Right atrium auricular region (tissue), 2 donors: ENCODE measurements at regions not wholly inside any gene's neighbourhood (a gene's known extent, or its start where the extent isn't known, plus 50 kb on each side); places are given as distances from the start of the nearest gene placed in this dataset.

ENCODE experiments used
- DNase-seq: peaks from one replicate; pipeline ENCODE4 v3.0.0-alpha.2; 2019; ENCODE audit warnings: low spot score
- H3K27ac ChIP-seq, 2 donors: fragments of 200-600 bp; sonication (generic); 1 replicate in 1 of 2; 2 replicates in 1 of 2; pipeline ENCODE4 v1.5.1; 2016 to 2019
- H3K27me3 ChIP-seq, 2 donors: fragments of 200-600 bp; sonication (generic); one replicate each; pipeline versions ENCODE4 v1.5.1 to v1.6.0; 2017 to 2019
- H3K36me3 ChIP-seq: fragments of 200-600 bp; sonication (generic); one replicate; pipeline ENCODE4 v1.5.1; 2016
- H3K4me1 ChIP-seq, 2 donors: fragments of 200-600 bp; sonication (generic); one replicate each; pipeline versions ENCODE4 v1.5.1 to v1.6.0; 2017 to 2019
- H3K4me3 ChIP-seq, 2 donors: fragments of 200-600 bp; sonication (generic); 1 replicate in 1 of 2; 2 replicates in 1 of 2; pipeline ENCODE4 v1.5.1; 2017 to 2019; ENCODE audit warnings: mild to moderate bottlenecking in 1 of 2, moderate library complexity in 1 of 2
- H3K9me3 ChIP-seq, 2 donors: fragments of 200-600 bp; sonication (generic); one replicate each; pipeline ENCODE4 v1.5.1; 2019
- CTCF ChIP-seq, 2 donors: fragments of 200-600 bp; sonication (generic); IDR thresholded peaks; one replicate each; pipeline ENCODE4 v1.5.1; 2019; ENCODE audit warnings: antibody characterized with exemption in 2 of 2

DNA sequence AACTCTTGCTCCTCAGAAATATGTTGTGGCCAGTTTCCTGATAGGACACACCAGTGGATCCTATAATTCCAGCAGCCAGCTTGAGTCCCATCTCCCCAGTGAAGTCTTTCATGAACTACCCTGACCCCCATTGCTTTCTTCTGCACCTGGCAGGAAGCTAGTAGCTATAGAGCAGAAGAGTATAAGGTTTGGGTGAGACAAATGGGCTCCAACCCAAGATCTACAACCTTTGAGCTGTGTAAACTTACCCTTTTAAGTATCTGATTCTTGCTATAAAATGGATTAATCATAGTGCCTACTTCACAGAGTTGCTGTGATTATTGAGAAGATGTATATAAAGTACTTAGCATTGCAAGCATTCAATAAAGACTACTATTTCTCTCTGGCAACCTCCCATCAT is 396.9 kb upstream of the CADM1 start:
- Histone ChIP-seq H3K27me3 (no peaks in the 10 kb centered on the region), H3K9me3 (no peaks in the 10 kb centered on the region), H3K4me3 (no peak overlapping the region), H3K4me1 (no peaks in the 10 kb centered on the region), H3K27ac (no peak overlapping the region), H3K36me3 (no peaks in the 10 kb centered on the region)
- no peak for DNase-seq
- no peak for TF ChIP-seq CTCF (IDR thresholded peaks at IDR 0.05)

GRCh38 chr11:115900111-115900510 is 395.9 kb upstream of the CADM1 start:
- no peak overlapping the region for H3K27ac ChIP-seq
- TF ChIP-seq CTCF (IDR thresholded peaks at IDR 0.05) = no peak
- no peak overlapping the region for H3K4me3 ChIP-seq
- H3K4me1 ChIP-seq = no peaks in the 10 kb centered on the region
- no peaks in the 10 kb centered on the region for H3K27me3 ChIP-seq
- no peak for DNase-seq
- H3K36me3 ChIP-seq = no peaks in the 10 kb centered on the region
- no peaks in the 10 kb centered on the region for H3K9me3 ChIP-seq

GRCh38 chr11:115897707-115898106 is 393.5 kb upstream of the CADM1 start:
- TF ChIP-seq CTCF (IDR thresholded peaks at IDR 0.05) = no peak
- no peak for DNase-seq

DNA sequence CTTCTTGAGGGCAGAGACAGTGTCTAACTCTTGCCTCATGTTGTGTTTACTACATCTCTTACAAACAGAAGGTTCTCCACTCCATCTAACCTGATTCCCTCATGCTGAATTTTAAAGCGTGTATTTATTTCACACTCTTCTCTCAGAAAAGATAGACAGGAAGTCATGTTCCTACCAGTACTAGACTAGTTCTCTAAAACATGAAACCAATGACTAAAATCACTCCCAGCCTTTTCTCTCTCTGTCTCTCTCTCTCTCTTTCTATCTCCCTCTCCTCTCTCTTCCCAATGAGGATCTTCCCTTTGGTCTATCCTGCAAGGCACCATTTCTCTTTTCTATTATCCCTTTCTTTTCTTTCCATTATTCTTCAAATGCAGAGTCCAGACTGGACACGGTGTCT is 391.9 kb upstream of the CADM1 start:
- H3K4me1 ChIP-seq = no peaks in the 10 kb centered on the region
- no peak overlapping the region for H3K4me3 ChIP-seq
- no peak for DNase-seq
- H3K27me3 ChIP-seq = no peaks in the 10 kb centered on the region
- no peaks in the 10 kb centered on the region for H3K9me3 ChIP-seq
- H3K36me3 ChIP-seq = no peaks in the 10 kb centered on the region
- TF ChIP-seq CTCF (IDR thresholded peaks at IDR 0.05) = no peak
- no peak overlapping the region for H3K27ac ChIP-seq

More at GRCh38 chr11:115897707-115898106, 393.5 kb upstream of the CADM1 start:
- Histone ChIP-seq H3K4me3 (no peak overlapping the region), H3K27me3 (no peaks in the 10 kb centered on the region), H3K4me1 (no peaks in the 10 kb centered on the region), H3K27ac (no peak overlapping the region), H3K9me3 (no peaks in the 10 kb centered on the region), H3K36me3 (no peaks in the 10 kb centered on the region)

DNA sequence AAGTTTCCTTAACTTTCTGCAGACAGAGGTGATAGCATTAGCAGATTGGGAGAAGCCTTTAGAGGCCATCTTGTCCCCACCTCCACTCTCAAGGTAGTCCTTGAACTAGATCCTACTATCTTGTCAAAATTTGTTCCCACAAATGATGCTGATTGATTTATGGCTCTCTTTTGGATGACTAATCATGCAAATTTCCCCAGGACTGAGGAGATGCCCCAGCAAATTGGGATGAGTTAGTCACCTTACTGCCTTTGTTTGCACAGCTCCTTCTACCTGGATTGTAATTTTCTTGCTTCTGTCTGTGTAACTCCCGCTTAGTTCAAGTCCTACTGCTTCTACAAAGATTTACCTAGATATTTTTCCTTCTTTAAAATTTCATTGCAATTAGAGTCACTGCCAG is 391.4 kb upstream of the CADM1 start:
- Histone ChIP-seq H3K27me3 (no peaks in the 10 kb centered on the region), H3K4me3 (no peak overlapping the region), H3K4me1 (no peaks in the 10 kb centered on the region), H3K27ac (no peak overlapping the region), H3K36me3 (no peaks in the 10 kb centered on the region), H3K9me3 (no peaks in the 10 kb centered on the region)
- TF ChIP-seq CTCF (IDR thresholded peaks at IDR 0.05) = no peak
- DNase-seq = no peak

DNA sequence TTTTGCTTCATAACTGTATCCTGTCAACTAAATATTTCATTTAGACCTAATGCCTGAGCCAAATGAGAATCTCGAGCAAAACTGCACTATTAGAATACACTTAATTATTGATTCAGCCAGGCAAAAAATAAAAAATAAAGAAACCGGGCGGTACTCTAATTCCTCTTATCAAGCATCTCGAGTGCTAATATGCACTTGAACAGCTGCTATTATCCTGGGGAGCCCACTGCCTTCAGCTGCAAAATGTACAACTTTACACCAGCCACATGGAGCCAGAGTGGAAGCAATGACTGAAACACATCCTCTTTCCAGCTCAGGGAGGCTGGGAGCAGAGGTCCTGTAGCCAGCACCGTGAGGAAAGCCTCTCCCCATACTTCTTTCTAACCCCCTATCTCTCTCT is 390.0 kb upstream of the CADM1 start:
- no peak for DNase-seq
- no peaks in the 10 kb centered on the region for H3K9me3 ChIP-seq

More for the DNA sequence above, 390.0 kb upstream of the CADM1 start:
- Histone ChIP-seq H3K4me3 (no peak overlapping the region), H3K27ac (no peak overlapping the region), H3K4me1 (no peaks in the 10 kb centered on the region), H3K36me3 (no peaks in the 10 kb centered on the region), H3K27me3 (no peaks in the 10 kb centered on the region)
- no peak for TF ChIP-seq CTCF (IDR thresholded peaks at IDR 0.05)
